HepG2 (cell line): ENCODE measurements at regions not wholly inside any gene's neighbourhood (a gene's known extent, or its start where the extent isn't known, plus 50 kb on each side); places are given as distances from the start of the nearest gene placed in this dataset.

Experiments used
- ATAC-seq: fragments of 200-7000 bp; cut with Tn5 transposase; 3 replicates; pipeline ENCODE4 v1.9.1; 2020; ENCODE audit warnings: mild to moderate bottlenecking, moderate library complexity
- BruUV-seq: library from RNA; stranded (reverse); fragments of 400-500 nt; replicated peaks from 2 replicates; lab custom pipeline; 2021; lab: Mats Ljungman, UMichigan
- CTCF ChIA-PET: fragments of 300-600 bp; formaldehyde crosslinking; extraction: SDS; loops from one replicate; lab custom pipeline; 2021; ENCODE audit warnings: low total read pairs, inconsistent platforms, low intra/inter-chr PET ratio; lab: Yijun Ruan, JAX
- POLR2A ChIA-PET: fragments of 350-600 bp; sonication (Branson Sonifier 250); formaldehyde crosslinking; loops from one replicate; lab custom pipeline; 2020; ENCODE audit warnings: antibody characterized with exemption, inconsistent platforms; lab: Yijun Ruan, JAX
- DNase-seq: peaks from one replicate; pipeline ENCODE4 v3.0.0-alpha.2; 2015; ENCODE audit warnings: low spot score
- FAIRE-seq: peaks from 3 replicates; lab custom pipeline; 2011; peaks lifted over from hg19 to GRCh38; lab: Jason Lieb, UNC
- H2AFZ ChIP-seq: one replicate; pipeline ENCODE4 v1.6.1; 2011; ENCODE audit warnings: low read length, inconsistent platforms
- H3K27ac ChIP-seq: fragments of 300-600 bp; 3 replicates; pipeline ENCODE4 v1.8.0; 2011; ENCODE audit warnings: mixed run types, mild to moderate bottlenecking, mixed read lengths, low read length, inconsistent platforms; ENCODE audit not compliant: insufficient read depth; ENCODE audit errors: extremely low read length
- H3K27me3 ChIP-seq, 2 experiments: fragments of 200-600 bp in 1 of 2; 2 replicates in 1 of 2; 3 replicates in 1 of 2; pipeline versions ENCODE4 v1.6.0 to v1.8.0; 2011; ENCODE audit warnings: low read length in 2 of 2, mild to moderate bottlenecking in 2 of 2, moderate library complexity in 2 of 2, inconsistent platforms in 1 of 2; ENCODE audit not compliant: insufficient read depth in 2 of 2, control insufficient read depth in 1 of 2
- H3K36me3 ChIP-seq, 2 experiments: fragments of 200-600 bp in 1 of 2; replicated peaks in 1 of 2; 2 replicates in 1 of 2; 3 replicates in 1 of 2; pipeline versions ENCODE4 v1.5.1 to v1.8.0; 2011; ENCODE audit warnings: low read length in 2 of 2, inconsistent platforms in 1 of 2; ENCODE audit not compliant: insufficient read depth in 2 of 2, control insufficient read depth in 1 of 2
- H3K4me1 ChIP-seq: 2 replicates; pipeline ENCODE4 v1.5.1; 2012; ENCODE audit warnings: low read length, inconsistent platforms; ENCODE audit not compliant: insufficient read depth
- H3K4me2 ChIP-seq: 2 replicates; pipeline ENCODE4 v1.6.0; 2011; ENCODE audit warnings: low read depth, low read length, inconsistent platforms
- H3K4me3 ChIP-seq, 3 experiments: fragments of 200-600 bp in 1 of 3; sonication (generic), shearing (Covaris generic) in 1 of 3; replicated peaks in 1 of 3; 2 replicates each; pipeline ENCODE4 v1.5.1; 2011 to 2016; ENCODE audit warnings: low read length in 3 of 3, inconsistent platforms in 2 of 3, low read depth in 2 of 3, mild to moderate bottlenecking in 2 of 3, control low read depth in 1 of 3, mixed read lengths in 1 of 3; ENCODE audit not compliant: insufficient read depth in 1 of 3
- H3K79me2 ChIP-seq: one replicate; pipeline ENCODE4 v1.6.1; 2011; ENCODE audit warnings: low read length, inconsistent platforms; ENCODE audit not compliant: insufficient read depth
- H3K9ac ChIP-seq: 2 replicates; pipeline ENCODE4 v1.6.0; 2011; ENCODE audit warnings: mild to moderate bottlenecking, low read depth, low read length, inconsistent platforms; ENCODE audit not compliant: insufficient read depth
- H3K9me3 ChIP-seq: 2 replicates; pipeline ENCODE4 v1.5.1; 2012; ENCODE audit warnings: mild to moderate bottlenecking, low read length
- H4K20me1 ChIP-seq: 2 replicates; pipeline ENCODE4 v1.6.0; 2011; ENCODE audit warnings: inconsistent platforms, mild to moderate bottlenecking, low read length, moderate library complexity; ENCODE audit not compliant: insufficient read depth
- CCDC6 ChIP-seq: sonication (generic); formaldehyde crosslinking; IDR thresholded peaks from 2 replicates; pipeline ENCODE4 v1.8.1; 2022; ENCODE audit warnings: mild to moderate bottlenecking, missing genetic modification reagents, moderate library complexity
- CREBL2 ChIP-seq: sonication (generic); formaldehyde crosslinking; IDR thresholded peaks from 2 replicates; pipeline ENCODE4 v1.8.1; 2023; ENCODE audit warnings: missing genetic modification reagents, mild to moderate bottlenecking, borderline replicate concordance
- HMGXB3 ChIP-seq: sonication (generic); formaldehyde crosslinking; IDR thresholded peaks from 2 replicates; pipeline ENCODE4 v1.4.0; 2020; ENCODE audit warnings: missing genetic modification reagents, borderline replicate concordance
- KLF13 ChIP-seq: sonication (generic); formaldehyde crosslinking; IDR thresholded peaks from 2 replicates; pipeline ENCODE4 v1.4.0; 2020; ENCODE audit warnings: mild to moderate bottlenecking, missing genetic modification reagents
- POGZ ChIP-seq: sonication (generic); formaldehyde crosslinking; IDR thresholded peaks from 2 replicates; pipeline ENCODE4 v1.4.0; 2020; ENCODE audit warnings: mild to moderate bottlenecking, missing genetic modification reagents
- TERF1 ChIP-seq: sonication (generic); formaldehyde crosslinking; IDR thresholded peaks from 2 replicates; pipeline ENCODE4 v1.8.0; 2022; ENCODE audit warnings: mild to moderate bottlenecking, missing genetic modification reagents, moderate library complexity
- TSC22D2 ChIP-seq: sonication (generic); formaldehyde crosslinking; IDR thresholded peaks from 2 replicates; pipeline ENCODE4 v1.5.1; 2020; ENCODE audit warnings: missing genetic modification reagents, mild to moderate bottlenecking, borderline replicate concordance
- ZNF138 ChIP-seq: sonication (generic); formaldehyde crosslinking; IDR thresholded peaks from 2 replicates; pipeline ENCODE4 v1.5.0; 2020; ENCODE audit warnings: mild to moderate bottlenecking, low read depth, missing genetic modification reagents
- ZNF292 ChIP-seq: sonication (generic); formaldehyde crosslinking; IDR thresholded peaks from 2 replicates; pipeline ENCODE4 v1.8.1; 2022; ENCODE audit warnings: mild to moderate bottlenecking, low read depth, missing genetic modification reagents, borderline replicate concordance
- ZNF382 ChIP-seq: sonication (generic); formaldehyde crosslinking; IDR thresholded peaks from 2 replicates; pipeline ENCODE4 v1.5.0; 2020; ENCODE audit warnings: missing genetic modification reagents, mild to moderate bottlenecking, borderline replicate concordance
- ZNF564 ChIP-seq: sonication (generic); formaldehyde crosslinking; IDR thresholded peaks from 2 replicates; pipeline ENCODE4 v1.8.1; 2023; ENCODE audit warnings: mild to moderate bottlenecking, missing genetic modification reagents
- ZNF577 ChIP-seq: sonication (generic); formaldehyde crosslinking; IDR thresholded peaks from 2 replicates; pipeline ENCODE4 v1.4.0; 2020; ENCODE audit warnings: mild to moderate bottlenecking, low read depth, missing genetic modification reagents, borderline replicate concordance
- ZNF816 ChIP-seq: sonication (generic); formaldehyde crosslinking; IDR thresholded peaks from 2 replicates; pipeline ENCODE4 v1.8.0; 2022; ENCODE audit warnings: missing genetic modification reagents, mild to moderate bottlenecking, borderline replicate concordance
- ZSCAN9 ChIP-seq: IDR thresholded peaks from 2 replicates; pipeline ENCODE4 v1.6.1; 2016; ENCODE audit warnings: borderline replicate concordance
- WGBS: methylation state at CpG from one replicate; pipeline ENCODE4 v1.1.6; 2017; ENCODE audit warnings: low lambda C conversion rate; 5-methylcytosine and 5-hydroxymethylcytosine counted together
- in situ Hi-C: cut with HindIII; loops from 2 replicates; pipeline ENCODE4 v1.10.0; 2017; ENCODE audit warnings: low pct_unique_long_range_greater_than_20kb; ENCODE audit not compliant: extremely low pct_ligation_motif_present
- intact Hi-C: fragments of 100-400 bp; cut with micrococcal nuclease; formaldehyde crosslinking; loops from one replicate; pipeline ENCODE4 v1.10.0; 2022; ENCODE audit not compliant: unreplicated experiment
- TF ChIP-seq, protein P1 (sequence below): sonication (generic); formaldehyde crosslinking; IDR thresholded peaks from 2 replicates; pipeline ENCODE4 v1.5.0; 2020; ENCODE audit warnings: missing genetic modification reagents

DNA sequence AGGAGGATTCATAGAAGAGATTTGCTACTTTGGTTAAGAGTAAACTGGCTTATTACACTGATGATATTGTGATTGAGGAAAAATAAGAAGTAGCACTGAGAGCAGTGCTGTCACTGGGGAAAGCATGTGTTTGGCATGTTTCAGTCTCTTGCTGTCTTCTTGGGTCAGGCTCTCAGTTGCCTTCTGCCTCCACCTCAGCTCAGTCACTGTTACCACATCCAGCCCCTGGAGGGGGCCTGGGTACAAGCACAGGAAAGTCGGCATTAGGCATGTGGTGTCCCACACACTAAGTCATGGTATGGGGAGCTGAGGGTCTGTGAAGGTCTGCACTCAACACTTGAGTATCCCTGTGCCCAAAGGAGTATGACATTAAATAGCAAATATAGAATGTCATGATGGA lies 958.3 kb upstream of the CDH9 start:
- 0% methylated on average over 1 of the region's 1 CpG for WGBS
- ATAC-seq (no peak), DNase-seq (no peak), FAIRE-seq (no peak)
- no peak for TF ChIP-seq CCDC6 (CRISPR knock-in tag)
- TF ChIP-seq TERF1 (CRISPR knock-in tag), result no peak
- TF ChIP-seq HMGXB3 (CRISPR knock-in tag), result no peak
- TF ChIP-seq POGZ (CRISPR knock-in tag), result no peak
- TF ChIP-seq ZSCAN9 (CRISPR knock-in tag), result no peak
- no peak for TF ChIP-seq ZNF382 (CRISPR knock-in tag)
- TF ChIP-seq ZNF816 (CRISPR knock-in tag), result no peak
- no peak for TF ChIP-seq ZNF138 (CRISPR knock-in tag)
- no peak for TF ChIP-seq CREBL2 (CRISPR knock-in tag)
- TF ChIP-seq ZNF564 (CRISPR knock-in tag), result no peak
- no peak for TF ChIP-seq ZNF577 (CRISPR knock-in tag)
- TF ChIP-seq ZNF292 (CRISPR knock-in tag), result no peak
- TF ChIP-seq KLF13 (CRISPR knock-in tag), result no peak
- TF ChIP-seq, protein P1, sequence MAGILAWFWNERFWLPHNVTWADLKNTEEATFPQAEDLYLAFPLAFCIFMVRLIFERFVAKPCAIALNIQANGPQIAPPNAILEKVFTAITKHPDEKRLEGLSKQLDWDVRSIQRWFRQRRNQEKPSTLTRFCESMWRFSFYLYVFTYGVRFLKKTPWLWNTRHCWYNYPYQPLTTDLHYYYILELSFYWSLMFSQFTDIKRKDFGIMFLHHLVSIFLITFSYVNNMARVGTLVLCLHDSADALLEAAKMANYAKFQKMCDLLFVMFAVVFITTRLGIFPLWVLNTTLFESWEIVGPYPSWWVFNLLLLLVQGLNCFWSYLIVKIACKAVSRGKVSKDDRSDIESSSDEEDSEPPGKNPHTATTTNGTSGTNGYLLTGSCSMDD (CRISPR knock-in tag), result no peak
- no peak for TF ChIP-seq TSC22D2 (CRISPR knock-in tag)
- CTCF ChIA-PET, result no interaction called here
- H3K79me2 ChIP-seq, result no peaks in the 10 kb centered on the region
- H2AFZ ChIP-seq, result no peak overlapping the region
- H3K4me3 ChIP-seq, result no peak overlapping the region
- H3K4me1 ChIP-seq, result no peaks in the 10 kb centered on the region
- H4K20me1 ChIP-seq, result no peaks in the 10 kb centered on the region
- H3K27me3 ChIP-seq, result no peaks in the 10 kb centered on the region
- intact Hi-C loops (no loop called here), in situ Hi-C loops (no loop called here)
- H3K4me2 ChIP-seq, result no peak overlapping the region
- H3K36me3 ChIP-seq, result no peaks in the 10 kb centered on the region
- H3K9ac ChIP-seq, result no peak overlapping the region
- POLR2A ChIA-PET, result no interaction called here
- H3K27ac ChIP-seq, result no peak overlapping the region
- BruUV-seq, result no TSS peak
- H3K9me3 ChIP-seq, result no peaks in the 10 kb centered on the region
